ACC112 (cell line): ENCODE measurements at regions not wholly inside any gene's neighbourhood (a gene's known extent, or its start where the extent isn't known, plus 50 kb on each side); places are given as distances from the start of the nearest gene placed in this dataset.
"Not testable (repeated sequence)": the region's sequence is repeated elsewhere in the genome, so short reads cannot be mapped to it uniquely, and the experiment has no call there.

Experiments
- H2AFZ ChIP-seq: fragments of 200-600 bp; sonication (generic); one replicate; pipeline ENCODE4 v1.6.0; 2017; ENCODE audit warnings: antibody characterized with exemption, low read length; ENCODE audit not compliant: unreplicated experiment
- H3K27ac ChIP-seq: fragments of 200-600 bp; sonication (generic); 2 replicates; pipeline ENCODE4 v1.5.1; 2014; ENCODE audit warnings: low read depth, mild to moderate bottlenecking, antibody characterized with exemption, low read length, moderate library complexity
- H3K27me3 ChIP-seq: fragments of 200-600 bp; sonication (generic); 2 replicates; pipeline ENCODE4 v1.6.1; 2014; ENCODE audit warnings: mild to moderate bottlenecking, antibody characterized with exemption, low read length, moderate library complexity, mixed read lengths; ENCODE audit not compliant: insufficient read depth
- H3K36me3 ChIP-seq: fragments of 200-600 bp; sonication (generic); 2 replicates; pipeline ENCODE4 v1.6.1; 2016; ENCODE audit warnings: mild to moderate bottlenecking, antibody characterized with exemption, low read length, moderate library complexity, mixed read lengths; ENCODE audit not compliant: insufficient read depth
- H3K4me1 ChIP-seq: fragments of 200-600 bp; sonication (generic); one replicate; pipeline ENCODE4 v1.6.1; 2016; ENCODE audit warnings: low read length, mixed read lengths; ENCODE audit not compliant: insufficient read depth, unreplicated experiment, control insufficient read depth
- H3K4me3 ChIP-seq: fragments of 200-600 bp; sonication (generic); 2 replicates; pipeline ENCODE4 v1.5.1; 2014; ENCODE audit warnings: mild to moderate bottlenecking, low read depth, low read length
- H3K79me2 ChIP-seq: fragments of 200-600 bp; sonication (generic); one replicate; pipeline ENCODE4 v1.6.0; 2016; ENCODE audit warnings: low read length; ENCODE audit not compliant: control insufficient read depth, unreplicated experiment, insufficient read depth

DNA sequence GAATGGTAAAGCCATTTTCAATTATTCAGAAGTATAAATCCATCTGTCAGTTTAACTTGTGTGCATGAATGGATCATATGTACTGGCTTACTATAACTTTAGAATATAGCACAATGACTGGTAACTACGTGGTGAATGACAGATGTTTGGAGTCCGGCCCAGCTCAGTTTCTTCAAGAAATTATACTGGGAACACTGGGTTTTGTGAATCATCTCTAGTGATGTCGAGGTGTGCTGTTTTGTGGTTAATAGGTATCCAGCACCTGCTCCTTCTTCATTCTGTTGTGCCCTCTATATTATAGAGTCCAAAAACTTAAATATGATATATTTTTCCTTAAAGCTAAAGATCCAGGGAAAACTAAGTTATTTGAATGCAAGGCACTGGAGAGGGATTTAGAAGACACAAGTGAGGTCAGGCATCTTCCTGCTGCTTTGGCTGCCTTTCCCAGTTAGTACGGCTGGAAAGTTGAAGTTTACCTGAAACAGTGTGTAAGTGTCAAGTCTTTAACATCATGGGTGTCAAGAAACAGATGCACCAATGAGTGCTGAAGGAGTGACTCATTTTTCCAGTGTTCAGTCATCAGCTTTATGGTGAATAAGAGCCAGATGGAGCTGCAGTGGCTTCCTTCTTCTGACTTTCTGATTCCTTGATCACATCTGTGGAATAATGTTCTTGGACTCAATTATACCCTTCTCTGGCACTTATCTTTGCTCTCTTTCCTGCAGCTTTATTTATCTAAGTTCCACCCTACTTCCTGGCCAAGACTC is 1079.5 kb upstream of the CELF4 start:
- Histone ChIP-seq H3K36me3 (no peaks in the 10 kb centered on the region), H3K79me2 (no peaks in the 10 kb centered on the region), H3K27ac (no peak overlapping the region), H3K4me1 (no peaks in the 10 kb centered on the region), H2AFZ (no peak overlapping the region), H3K4me3 (no peak overlapping the region), H3K27me3 (no peaks in the 10 kb centered on the region)

- Histone ChIP-seq H3K36me3 (no peaks in the 10 kb centered on the region), H3K4me3 (no peak overlapping the region), H3K27ac (no peak overlapping the region), H2AFZ (no peak overlapping the region), H3K27me3 (no peaks in the 10 kb centered on the region), H3K4me1 (no peaks in the 10 kb centered on the region), H3K79me2 (no peaks in the 10 kb centered on the region)
Measured at GRCh38 chr18:38642711-38643110, 1077.1 kb upstream of the CELF4 start.

DNA sequence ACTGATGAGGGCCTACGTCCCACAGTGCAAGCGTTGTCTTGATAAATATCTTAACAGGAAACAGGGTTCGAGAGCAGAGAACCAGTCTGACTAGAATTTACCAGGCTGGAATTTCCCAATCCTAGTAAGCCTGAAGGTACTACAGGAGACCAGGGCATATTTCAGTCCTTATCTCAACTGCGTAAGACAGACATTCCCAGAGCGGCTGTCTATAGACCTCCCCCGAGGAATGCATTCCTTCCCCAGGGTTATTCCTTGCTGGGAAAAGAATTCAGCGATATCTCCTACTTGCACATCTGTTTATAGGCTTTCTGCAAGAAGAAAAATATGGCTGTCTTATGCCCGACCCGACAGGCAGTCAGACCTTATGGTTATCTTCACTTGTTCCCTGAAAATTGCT is 1074.1 kb upstream of the CELF4 start:
- not testable (repeated sequence) for H3K36me3 ChIP-seq, H3K4me1 ChIP-seq, H3K79me2 ChIP-seq, H3K27me3 ChIP-seq, H2AFZ ChIP-seq, H3K27ac ChIP-seq, H3K4me3 ChIP-seq

GRCh38 chr18:38635709-38636430 is 1070.3 kb upstream of the CELF4 start:
- no peaks in the 10 kb centered on the region for H3K79me2 ChIP-seq
- no peaks in the 10 kb centered on the region for H3K36me3 ChIP-seq
- H3K27me3 ChIP-seq, result no peaks in the 10 kb centered on the region
- H3K4me3 ChIP-seq, result no peak overlapping the region
- H3K4me1 ChIP-seq, result no peaks in the 10 kb centered on the region
- no peak overlapping the region for H3K27ac ChIP-seq
- H2AFZ ChIP-seq, result no peak overlapping the region

- Histone ChIP-seq H3K36me3 (no peaks in the 10 kb centered on the region), H3K4me1 (no peaks in the 10 kb centered on the region), H3K79me2 (no peaks in the 10 kb centered on the region), H2AFZ (no peak overlapping the region), H3K27me3 (no peaks in the 10 kb centered on the region), H3K4me3 (no peak overlapping the region), H3K27ac (no peak overlapping the region)
Measured at GRCh38 chr18:38634117-38634516, 1068.5 kb upstream of the CELF4 start.

GRCh38 chr18:38633333-38633732 is 1067.7 kb upstream of the CELF4 start:
- no peaks in the 10 kb centered on the region for H3K4me1 ChIP-seq
- no peaks in the 10 kb centered on the region for H3K36me3 ChIP-seq
- H3K27me3 ChIP-seq, result no peaks in the 10 kb centered on the region
- no peak overlapping the region for H3K27ac ChIP-seq
- H3K79me2 ChIP-seq, result no peaks in the 10 kb centered on the region
- no peak overlapping the region for H2AFZ ChIP-seq
- no peak overlapping the region for H3K4me3 ChIP-seq

DNA sequence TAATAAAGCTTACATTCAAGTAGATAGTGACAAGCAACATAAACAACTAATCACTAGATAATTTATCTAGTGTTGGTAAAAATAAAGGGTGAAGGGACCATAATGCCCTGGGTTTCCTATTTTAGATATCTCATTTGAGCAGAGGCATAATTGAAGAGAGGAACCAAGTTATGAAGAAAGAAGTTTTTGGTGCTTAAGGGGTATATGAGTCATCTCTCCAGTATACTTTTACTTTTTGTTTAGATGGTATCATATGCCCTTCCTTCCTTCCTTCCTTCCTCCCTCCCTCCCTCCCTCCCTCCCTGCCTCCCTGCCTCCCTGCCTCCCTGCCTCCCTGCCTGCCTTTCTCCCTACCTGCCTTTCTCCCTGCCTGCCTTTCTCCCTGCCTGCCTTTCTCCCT is 1053.5 kb upstream of the CELF4 start:
- Histone ChIP-seq H3K79me2 (no peaks in the 10 kb centered on the region), H3K4me1 (no peaks in the 10 kb centered on the region), H3K27ac (no peak overlapping the region), H3K36me3 (no peaks in the 10 kb centered on the region), H3K4me3 (no peak overlapping the region), H3K27me3 (no peaks in the 10 kb centered on the region), H2AFZ (no peak overlapping the region)

- Histone ChIP-seq H3K79me2 (no peaks in the 10 kb centered on the region), H3K27ac (no peak overlapping the region), H3K36me3 (no peaks in the 10 kb centered on the region), H3K4me3 (no peak overlapping the region), H3K4me1 (no peaks in the 10 kb centered on the region), H3K27me3 (no peaks in the 10 kb centered on the region), H2AFZ (no peak overlapping the region)
Measured at GRCh38 chr18:38616306-38616705, 1050.7 kb upstream of the CELF4 start.

DNA sequence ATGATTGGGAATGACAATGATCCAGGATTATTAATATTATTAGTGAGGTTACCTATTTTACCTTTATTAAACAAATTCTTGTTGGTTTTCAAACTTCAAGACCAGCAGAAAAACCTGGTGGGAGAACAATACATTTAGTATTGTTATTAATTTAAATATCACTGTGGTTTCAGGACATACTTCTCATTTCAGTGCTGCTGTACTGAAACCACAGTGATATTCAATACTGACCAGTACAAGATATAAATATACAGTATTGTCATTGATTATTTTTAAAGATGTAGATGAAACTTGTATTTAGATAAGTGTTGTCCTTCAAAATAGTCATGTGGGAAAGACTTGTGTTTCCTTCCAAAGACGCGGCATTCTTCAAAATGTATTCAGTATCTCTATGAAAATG is 1047.3 kb upstream of the CELF4 start:
- Histone ChIP-seq H3K36me3 (no peaks in the 10 kb centered on the region), H2AFZ (no peak overlapping the region), H3K4me1 (no peaks in the 10 kb centered on the region), H3K4me3 (no peak overlapping the region), H3K79me2 (no peaks in the 10 kb centered on the region), H3K27me3 (no peaks in the 10 kb centered on the region), H3K27ac (no peak overlapping the region)

DNA sequence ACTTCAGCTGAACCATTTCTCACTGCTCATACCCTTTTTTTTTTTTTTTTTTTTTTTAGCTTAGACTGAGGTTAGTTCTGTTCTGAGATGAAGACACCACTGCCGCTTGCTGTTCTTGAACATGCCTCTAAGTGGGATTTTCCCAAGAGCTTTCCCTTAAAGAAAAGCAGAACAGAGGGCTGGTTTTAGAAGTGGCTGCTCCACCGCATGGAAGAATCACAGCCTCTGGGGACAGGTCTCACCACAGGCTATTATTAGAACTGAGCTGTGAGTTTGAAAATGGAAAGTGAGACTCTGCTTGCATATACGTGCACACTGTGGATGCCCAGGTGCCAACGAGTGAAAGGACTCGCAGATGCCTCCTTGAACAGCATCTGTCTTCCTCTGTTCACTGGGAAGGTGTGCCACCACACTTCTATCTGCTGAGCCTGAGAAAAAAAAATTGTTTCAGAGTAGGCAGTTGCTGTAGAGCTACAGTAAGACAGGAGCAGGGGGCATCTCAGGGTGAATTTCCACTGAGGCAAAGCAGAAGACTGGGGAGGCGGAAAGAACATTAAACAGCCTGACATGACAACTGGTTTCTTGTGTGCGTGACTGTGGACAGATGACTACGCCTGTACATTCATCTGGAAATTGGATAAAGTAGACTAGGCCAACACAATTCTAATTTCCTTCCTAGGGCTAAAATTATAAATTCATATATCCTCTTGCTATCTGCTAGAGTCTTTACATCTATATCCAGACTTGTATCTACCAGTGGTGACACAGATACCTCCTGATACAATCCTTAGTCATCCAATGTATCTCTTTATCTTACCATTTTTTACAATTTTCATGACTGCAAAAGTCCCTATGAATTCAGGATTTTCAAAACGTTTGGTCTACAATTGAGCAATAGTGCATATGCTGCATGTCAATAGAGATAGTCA is 1045.7 kb upstream of the CELF4 start:
- Histone ChIP-seq H3K4me1 (no peaks in the 10 kb centered on the region), H2AFZ (no peak overlapping the region), H3K79me2 (no peaks in the 10 kb centered on the region), H3K27ac (no peak overlapping the region), H3K36me3 (no peaks in the 10 kb centered on the region), H3K4me3 (no peak overlapping the region), H3K27me3 (no peaks in the 10 kb centered on the region)
